Body of pancreas (tissue), 4 donors: ENCODE measurements at regions not wholly inside any gene's neighbourhood (a gene's known extent, or its start where the extent isn't known, plus 50 kb on each side); places are given as distances from the start of the nearest gene placed in this dataset.
"Not testable (repeated sequence)": the region's sequence is repeated elsewhere in the genome, so short reads cannot be mapped to it uniquely, and the experiment has no call there.

Source experiments
- CTCF ChIP-seq, 7 experiments: fragments of 450-650 bp in 4 of 7; fragments of 200-600 bp in 3 of 7; sonication (generic) in 3 of 7; IDR thresholded peaks; one replicate each; pipeline ENCODE4 v1.5.1; 2016 to 2019; ENCODE audit warnings: antibody characterized with exemption in 7 of 7
- POLR2A ChIP-seq, 3 donors: fragments of 450-650 bp; IDR thresholded peaks; one replicate each; pipeline ENCODE4 v1.6.1; 2016; ENCODE audit warnings: antibody characterized with exemption in 3 of 3, mild to moderate bottlenecking in 2 of 3

- TF ChIP-seq CTCF, POLR2A (IDR thresholded peaks at IDR 0.05): not testable (repeated sequence)
These were observed 84.1 kb downstream of the HSFY2 start for GRCh38 chrY:18689420-18689819.
